HFFc6 (cell line): ENCODE measurements at regions not wholly inside any gene's neighbourhood (a gene's known extent, or its start where the extent isn't known, plus 50 kb on each side); places are given as distances from the start of the nearest gene placed in this dataset.

Source experiments
- DNase-seq: peaks from one replicate; pipeline ENCODE4 v3.0.0-alpha.2; 2018
- H3K27ac Mint-ChIP-seq: 2 replicates; pipeline ENCODE4 v1.8.0; 2020; ENCODE audit warnings: mild to moderate bottlenecking, mixed read lengths
- H3K27me3 Mint-ChIP-seq: 2 replicates; pipeline ENCODE4 v1.8.0; 2021; ENCODE audit warnings: mild to moderate bottlenecking, moderate library complexity, mixed read lengths; ENCODE audit not compliant: insufficient read depth
- H3K36me3 Mint-ChIP-seq: 2 replicates; pipeline ENCODE4 v1.8.0; 2021; ENCODE audit warnings: low read depth, mixed read lengths
- H3K4me1 Mint-ChIP-seq: 2 replicates; pipeline ENCODE4 v1.8.0; 2020; ENCODE audit warnings: low read depth, mixed read lengths
- H3K4me3 Mint-ChIP-seq: 2 replicates; pipeline ENCODE4 v1.8.0; 2020; ENCODE audit warnings: mild to moderate bottlenecking, moderate library complexity, mixed read lengths
- H3K9me3 Mint-ChIP-seq: 2 replicates; pipeline ENCODE4 v1.8.0; 2020; ENCODE audit warnings: mild to moderate bottlenecking, mixed read lengths
- CTCF ChIP-seq: fragments of 200-600 bp; sonication (generic); IDR thresholded peaks from 2 replicates; pipeline ENCODE4 v1.5.0; 2021; ENCODE audit warnings: antibody characterized with exemption, mild to moderate bottlenecking

GRCh38 chr1:232504651-232505050 lies 125.3 kb downstream of the SIPA1L2 start:
- DNase-seq, result no peak
- H3K4me1 Mint-ChIP-seq, result no peaks in the 10 kb centered on the region
- no peak for TF ChIP-seq CTCF
- H3K9me3 Mint-ChIP-seq, result peaks cover 60% of the 10 kb centered on the region
- H3K27me3 Mint-ChIP-seq, result no peaks in the 10 kb centered on the region
- no peak overlapping the region for H3K27ac Mint-ChIP-seq
- no peak overlapping the region for H3K4me3 Mint-ChIP-seq
- no peaks in the 10 kb centered on the region for H3K36me3 Mint-ChIP-seq

- no peaks in the 10 kb centered on the region for H3K27me3 Mint-ChIP-seq
- no peaks in the 10 kb centered on the region for H3K36me3 Mint-ChIP-seq
- no peak for DNase-seq
- H3K4me1 Mint-ChIP-seq, result no peaks in the 10 kb centered on the region
- H3K27ac Mint-ChIP-seq, result no peak overlapping the region
- H3K9me3 Mint-ChIP-seq, result peaks cover 59% of the 10 kb centered on the region
- H3K4me3 Mint-ChIP-seq, result no peak overlapping the region
- TF ChIP-seq CTCF, result no peak
These were observed 126.4 kb downstream of the SIPA1L2 start for GRCh38 chr1:232503497-232503896.

GRCh38 chr1:232501854-232502253 lies 128.1 kb downstream of the SIPA1L2 start:
- Mint-ChIP-seq H3K4me1 (no peaks in the 10 kb centered on the region), H3K9me3 (peaks cover 53% of the 10 kb centered on the region), H3K27ac (no peak overlapping the region), H3K27me3 (no peaks in the 10 kb centered on the region), H3K36me3 (no peaks in the 10 kb centered on the region), H3K4me3 (no peak overlapping the region)
- no peak for TF ChIP-seq CTCF
- DNase-seq, result no peak

- Mint-ChIP-seq H3K27me3 (no peaks in the 10 kb centered on the region), H3K36me3 (no peaks in the 10 kb centered on the region), H3K4me3 (no peak overlapping the region), H3K27ac (no peak overlapping the region), H3K9me3 (peaks cover 44% of the 10 kb centered on the region), H3K4me1 (no peaks in the 10 kb centered on the region)
- DNase-seq, result no peak
- TF ChIP-seq CTCF, result no peak
These were observed 130.7 kb downstream of the SIPA1L2 start for GRCh38 chr1:232499188-232499587.

- no peaks in the 10 kb centered on the region for H3K36me3 Mint-ChIP-seq
These were observed 136.1 kb downstream of the SIPA1L2 start for GRCh38 chr1:232493869-232494268.

More at GRCh38 chr1:232493869-232494268, 136.1 kb downstream of the SIPA1L2 start:
- Mint-ChIP-seq H3K27me3 (no peaks in the 10 kb centered on the region), H3K27ac (no peak overlapping the region), H3K4me3 (no peak overlapping the region), H3K9me3 (peaks cover 32% of the 10 kb centered on the region), H3K4me1 (no peaks in the 10 kb centered on the region)
- no peak for DNase-seq
- no peak for TF ChIP-seq CTCF
